HAP-1 (cell line): ENCODE measurements at regions not wholly inside any gene's neighbourhood (a gene's known extent, or its start where the extent isn't known, plus 50 kb on each side); places are given as distances from the start of the nearest gene placed in this dataset.

ENCODE experiments used
- DNase-seq, 2 experiments: peaks; one replicate each; pipeline ENCODE4 v3.0.0-alpha.2; 2016 to 2020; ENCODE audit warnings: low spot score in 2 of 2
- H3K27me3 ChIP-seq: fragments of 250-450 bp; sonication (Bioruptor Pico); 2 replicates; pipeline ENCODE4 v1.5.1; 2020; ENCODE audit warnings: low read depth, mild to moderate bottlenecking, moderate library complexity
- H3K36me3 ChIP-seq: fragments of 250-450 bp; sonication (Bioruptor Pico); replicated peaks from 2 replicates; pipeline ENCODE4 v1.5.1; 2020; ENCODE audit warnings: mild to moderate bottlenecking
- H3K4me1 ChIP-seq: fragments of 250-450 bp; sonication (Bioruptor Pico); 2 replicates; pipeline ENCODE4 v1.5.1; 2020; ENCODE audit warnings: mild to moderate bottlenecking
- H3K4me3 ChIP-seq: fragments of 250-450 bp; sonication (Bioruptor Pico); 2 replicates; pipeline ENCODE4 v1.5.1; 2020; ENCODE audit warnings: mild to moderate bottlenecking, moderate library complexity
- H3K9me3 ChIP-seq: fragments of 250-450 bp; sonication (Bioruptor Pico); 2 replicates; pipeline ENCODE4 v1.5.1; 2020; ENCODE audit warnings: mild to moderate bottlenecking, moderate library complexity
- in situ Hi-C: fragments of 300-500 bp; cut with MboI; formaldehyde crosslinking; loops from 3 replicates; pipeline ENCODE4 v1.14.3; 2020; ENCODE audit warnings: low sequenced_read_pairs, inconsistent platforms, mixed read lengths

DNA sequence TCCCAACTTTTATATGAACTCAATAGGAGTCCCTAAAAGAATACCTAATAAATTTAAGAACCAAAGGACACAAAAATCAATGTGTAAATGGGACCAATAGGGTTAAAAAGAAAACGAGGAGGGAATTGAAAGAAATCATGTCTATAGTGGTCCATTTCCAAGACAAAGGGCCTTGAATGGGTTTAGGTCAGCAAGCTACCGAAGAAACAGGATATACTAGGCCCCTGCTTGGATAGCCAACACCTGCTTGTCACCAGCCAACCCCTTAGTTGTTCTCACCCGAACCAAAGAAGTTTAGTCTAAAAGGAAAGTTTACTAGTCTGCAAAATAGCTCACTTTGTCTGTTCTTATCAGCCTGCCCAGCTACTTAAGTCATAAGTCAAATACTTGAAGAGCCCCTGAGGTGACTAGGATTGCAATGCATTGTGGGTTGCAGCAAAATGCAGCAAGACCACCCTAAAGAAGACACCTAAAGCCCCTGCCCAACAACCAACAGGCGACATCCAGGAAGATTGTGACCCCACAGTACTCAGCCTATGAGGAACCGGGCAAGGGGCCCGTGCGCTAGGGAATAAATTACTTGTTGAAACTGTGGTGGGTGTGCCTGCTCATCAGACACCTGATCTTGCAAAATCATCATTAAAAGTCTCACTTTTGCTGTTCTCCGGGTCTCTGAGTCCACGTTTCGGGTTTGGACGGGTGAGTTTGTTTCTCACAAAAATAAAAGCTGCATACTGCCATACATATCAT is 183.9 kb upstream of the PPP1R26 start:
- in situ Hi-C loops: no loop called here
- no peaks in the 10 kb centered on the region for H3K27me3 ChIP-seq
- no peak for DNase-seq
- H3K4me1 ChIP-seq: no peaks in the 10 kb centered on the region
- no peaks in the 10 kb centered on the region for H3K9me3 ChIP-seq
- H3K4me3 ChIP-seq: no peak overlapping the region
- H3K36me3 ChIP-seq: no peaks in the 10 kb centered on the region

DNA sequence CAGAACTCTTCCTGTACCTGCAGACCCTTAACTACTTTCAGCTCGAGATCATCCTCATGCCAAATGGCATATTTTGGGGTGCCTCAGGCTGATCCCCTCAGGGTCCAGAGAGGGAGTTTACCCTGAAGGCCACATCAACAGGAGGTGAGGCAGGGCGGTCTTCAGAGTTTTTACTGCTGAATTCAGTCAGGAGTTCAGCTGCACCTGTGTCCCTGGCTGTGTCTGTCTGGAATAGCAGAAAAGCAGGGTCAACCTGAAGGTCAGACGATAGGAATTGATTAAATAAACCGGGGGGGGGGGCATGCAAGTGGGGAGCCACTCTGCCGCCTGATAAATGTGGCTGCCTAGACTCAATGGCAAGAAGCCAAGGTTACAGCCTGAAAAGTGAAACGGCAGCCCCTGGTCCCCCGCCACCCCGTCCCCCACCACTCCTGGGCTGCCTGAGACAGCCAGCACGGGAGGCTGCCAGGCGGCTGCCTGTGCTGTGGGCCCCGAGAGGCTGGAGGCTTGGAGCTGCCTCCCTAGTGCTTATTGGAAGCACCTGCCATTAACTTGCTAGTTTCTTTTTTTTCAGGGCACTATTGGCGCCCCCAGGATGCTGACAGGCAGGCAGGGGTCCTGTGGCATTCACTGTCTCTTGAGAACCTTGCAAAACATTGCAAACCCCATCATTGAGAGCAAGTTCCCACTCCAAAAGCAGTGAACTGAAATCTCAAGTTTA is 182.7 kb upstream of the PPP1R26 start:
- no peaks in the 10 kb centered on the region for H3K9me3 ChIP-seq
- DNase-seq: no peak
- no peaks in the 10 kb centered on the region for H3K36me3 ChIP-seq
- H3K27me3 ChIP-seq: no peaks in the 10 kb centered on the region
- no peaks in the 10 kb centered on the region for H3K4me1 ChIP-seq
- no peak overlapping the region for H3K4me3 ChIP-seq
- in situ Hi-C loops: no loop called here

DNA sequence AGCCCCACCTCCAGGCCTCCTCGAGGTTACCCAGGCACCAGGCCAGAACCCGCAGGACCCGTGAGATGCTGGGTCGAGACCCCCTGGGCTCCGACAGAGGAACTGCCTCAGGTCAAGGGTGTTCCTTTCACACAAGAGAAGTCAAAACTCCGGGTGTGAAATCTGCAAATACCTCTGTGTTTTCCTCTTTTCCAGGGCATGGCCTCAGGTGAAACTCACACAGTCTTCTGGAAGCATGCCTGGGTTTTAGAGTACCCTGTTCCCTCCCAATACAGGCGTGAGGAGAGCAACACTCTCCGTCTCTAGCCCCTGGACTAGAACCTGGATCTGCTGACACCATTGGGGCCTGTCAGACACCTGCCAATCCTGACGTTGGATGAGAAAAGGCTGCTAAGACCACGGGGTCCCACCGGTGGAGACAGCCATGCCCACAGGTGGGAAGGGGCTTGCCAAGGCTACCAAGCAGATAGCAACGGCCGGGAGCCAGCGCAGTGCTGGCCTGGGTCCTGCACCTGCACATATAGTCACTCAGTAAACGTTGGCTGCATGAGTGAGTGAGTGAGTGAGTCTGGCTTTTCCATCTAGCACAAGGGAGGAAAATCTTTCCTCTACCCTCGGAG is 182.0 kb upstream of the PPP1R26 start:
- Histone ChIP-seq H3K36me3 (no peaks in the 10 kb centered on the region), H3K4me3 (no peak overlapping the region), H3K27me3 (no peaks in the 10 kb centered on the region), H3K4me1 (no peaks in the 10 kb centered on the region), H3K9me3 (no peaks in the 10 kb centered on the region)
- in situ Hi-C loops: no loop called here
- DNase-seq: no peak

- Histone ChIP-seq H3K4me1 (no peaks in the 10 kb centered on the region), H3K27me3 (no peaks in the 10 kb centered on the region), H3K4me3 (no peak overlapping the region), H3K36me3 (no peaks in the 10 kb centered on the region), H3K9me3 (no peaks in the 10 kb centered on the region)
- no peak for DNase-seq
- in situ Hi-C loops: no loop called here
Measured at GRCh38 chr9:135299239-135299590, 180.4 kb upstream of the PPP1R26 start.

DNA sequence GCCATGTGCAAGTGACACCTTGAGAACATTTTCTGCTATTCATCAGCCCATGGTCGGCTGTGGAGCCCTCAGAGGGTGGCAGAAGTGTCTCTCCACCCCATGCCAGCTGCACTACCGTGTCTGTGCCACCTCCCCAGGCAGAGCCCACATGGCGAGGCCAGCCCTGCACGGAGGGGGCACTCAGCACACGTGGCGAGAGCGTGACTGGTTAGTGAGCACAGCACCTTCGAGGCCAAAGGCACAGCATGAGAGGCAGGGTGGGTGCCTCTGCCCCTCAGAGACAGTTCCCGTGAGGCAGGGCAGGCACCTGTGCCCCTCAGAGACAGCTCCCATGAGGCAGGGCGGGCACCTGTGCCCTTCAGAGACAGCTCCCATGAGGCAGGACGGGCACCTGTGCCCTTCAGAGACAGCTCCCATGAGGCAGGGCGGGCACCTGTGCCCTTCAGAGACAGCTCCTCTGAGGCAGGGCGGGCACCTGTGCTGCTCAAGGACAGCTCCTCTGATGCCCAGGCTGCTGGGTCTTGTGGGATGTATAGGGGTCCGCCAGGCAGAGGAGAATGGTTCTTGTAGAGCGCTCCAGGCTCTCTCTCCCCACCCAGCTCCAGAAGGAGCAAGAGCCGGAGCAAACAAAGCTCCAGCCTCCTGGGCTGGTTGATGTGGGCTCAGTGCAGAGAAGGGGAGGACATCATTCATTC is 179.8 kb upstream of the PPP1R26 start:
- in situ Hi-C loops: no loop called here

GRCh38 chr9:135300346-135301141 is 179.0 kb upstream of the PPP1R26 start:
- no peak overlapping the region for H3K4me3 ChIP-seq
- H3K27me3 ChIP-seq: no peaks in the 10 kb centered on the region
- no peaks in the 10 kb centered on the region for H3K4me1 ChIP-seq
- no peaks in the 10 kb centered on the region for H3K36me3 ChIP-seq
- in situ Hi-C loops: no loop called here
- no peaks in the 10 kb centered on the region for H3K9me3 ChIP-seq
- no peak for DNase-seq

More for the DNA sequence above, 179.8 kb upstream of the PPP1R26 start:
- Histone ChIP-seq H3K27me3 (no peaks in the 10 kb centered on the region), H3K4me3 (no peak overlapping the region), H3K9me3 (no peaks in the 10 kb centered on the region), H3K4me1 (no peaks in the 10 kb centered on the region), H3K36me3 (no peaks in the 10 kb centered on the region)
- no peak for DNase-seq

DNA sequence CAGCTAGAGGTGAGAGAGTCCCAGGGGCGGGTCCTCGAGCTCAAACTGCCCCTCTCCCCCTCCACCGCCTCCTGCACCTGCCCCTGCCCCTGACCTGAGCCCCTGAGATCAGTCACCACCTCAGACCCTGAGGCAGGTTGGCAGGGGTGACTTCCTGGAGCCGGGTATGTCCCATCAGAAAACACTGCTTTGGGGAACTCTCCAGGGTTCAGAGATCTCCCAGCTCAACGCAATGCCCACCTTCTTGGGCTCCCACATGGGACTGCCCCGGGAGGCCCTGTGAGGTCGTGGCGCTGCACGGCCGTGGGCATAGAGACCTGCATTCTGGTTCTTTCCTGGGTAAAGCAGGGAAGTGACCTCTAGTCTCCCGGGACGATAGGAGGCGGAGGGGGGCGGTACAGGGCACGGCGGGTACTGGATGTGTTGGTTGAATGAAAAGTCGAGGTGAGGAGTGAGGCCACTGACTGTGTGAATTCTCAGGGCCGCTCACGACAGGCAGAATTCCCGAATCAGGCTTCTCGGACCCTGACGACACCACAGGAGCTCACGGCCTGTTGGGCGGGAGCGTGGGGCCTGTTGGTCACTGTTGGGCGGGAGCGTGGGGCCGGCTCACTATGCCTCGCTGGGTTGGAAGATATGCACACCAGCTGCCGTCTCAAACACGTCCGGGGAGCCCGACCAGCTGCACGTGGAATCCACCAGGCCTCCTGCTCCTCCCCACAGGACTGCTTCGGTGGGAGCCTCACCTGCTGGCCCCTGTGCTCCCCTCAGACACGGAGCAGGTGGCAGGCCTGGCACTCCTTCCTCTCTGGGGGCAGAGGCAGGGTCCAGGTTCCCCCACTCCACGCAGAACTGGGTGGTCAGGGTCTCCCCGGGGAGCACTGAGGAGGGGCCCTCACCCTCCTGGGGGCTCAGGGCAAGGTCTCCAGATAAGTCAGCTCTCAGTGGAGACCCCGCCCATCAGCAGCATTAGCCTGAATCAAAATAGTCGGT is 178.0 kb upstream of the PPP1R26 start:
- DNase-seq: no peak
- no peaks in the 10 kb centered on the region for H3K27me3 ChIP-seq
- no peaks in the 10 kb centered on the region for H3K9me3 ChIP-seq
- H3K36me3 ChIP-seq: no peaks in the 10 kb centered on the region
- in situ Hi-C loops: no loop called here
- no peak overlapping the region for H3K4me3 ChIP-seq
- H3K4me1 ChIP-seq: no peaks in the 10 kb centered on the region

DNA sequence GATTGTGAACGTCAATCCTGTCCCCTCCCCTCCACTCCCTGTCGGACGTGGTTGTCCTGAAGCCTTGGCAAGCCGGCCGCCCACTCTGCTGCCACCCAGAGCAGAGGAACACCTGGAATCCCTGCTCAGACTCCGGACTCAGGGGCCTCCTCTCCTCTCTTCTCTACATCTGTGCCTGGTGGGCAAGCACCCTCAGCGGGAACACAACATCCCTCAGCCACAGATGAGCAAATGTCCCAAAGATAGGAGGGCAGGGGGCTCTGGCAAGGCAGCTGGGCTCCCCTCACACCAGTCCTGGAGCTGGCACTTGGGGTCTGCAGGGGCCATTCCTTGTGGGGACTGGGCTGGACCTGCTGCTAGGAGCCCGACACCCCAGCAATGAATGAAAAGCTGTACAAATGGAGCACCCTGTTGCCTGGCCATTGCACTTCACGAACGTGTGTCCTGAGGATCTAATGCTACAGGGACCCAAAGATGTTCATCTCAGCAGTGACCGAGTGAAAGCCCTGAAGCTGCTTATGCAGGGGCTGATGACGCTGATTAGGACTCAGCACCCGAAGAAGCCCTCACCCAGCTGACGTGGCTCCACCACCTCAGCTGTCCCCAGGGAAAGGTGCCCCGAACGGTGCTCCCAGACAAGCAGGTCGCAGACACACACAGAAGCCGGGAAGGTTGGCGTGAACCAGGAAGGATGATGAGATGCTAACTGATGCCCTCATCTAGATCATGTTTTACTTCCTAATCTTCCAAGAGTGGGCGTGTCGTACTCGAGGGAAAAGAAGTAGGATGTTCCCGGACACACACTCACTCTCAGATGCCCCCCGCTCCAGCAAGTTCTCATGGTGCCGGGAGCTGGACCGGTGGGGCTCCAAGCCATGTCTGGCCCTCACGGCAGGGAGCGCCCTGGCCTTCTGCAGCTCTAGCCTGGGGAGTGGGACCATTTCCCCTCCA is 177.0 kb upstream of the PPP1R26 start:
- Histone ChIP-seq H3K4me3 (no peak overlapping the region), H3K9me3 (no peaks in the 10 kb centered on the region), H3K27me3 (no peaks in the 10 kb centered on the region), H3K4me1 (no peaks in the 10 kb centered on the region), H3K36me3 (no peaks in the 10 kb centered on the region)
- no peak for DNase-seq
- in situ Hi-C loops: no loop called here

GRCh38 chr9:135303280-135303647 is 176.3 kb upstream of the PPP1R26 start:
- H3K4me1 ChIP-seq: no peaks in the 10 kb centered on the region
- DNase-seq: no peak
- no peak overlapping the region for H3K4me3 ChIP-seq
- H3K9me3 ChIP-seq: no peaks in the 10 kb centered on the region
- H3K36me3 ChIP-seq: no peaks in the 10 kb centered on the region
- no peaks in the 10 kb centered on the region for H3K27me3 ChIP-seq
- in situ Hi-C loops: no loop called here

DNA sequence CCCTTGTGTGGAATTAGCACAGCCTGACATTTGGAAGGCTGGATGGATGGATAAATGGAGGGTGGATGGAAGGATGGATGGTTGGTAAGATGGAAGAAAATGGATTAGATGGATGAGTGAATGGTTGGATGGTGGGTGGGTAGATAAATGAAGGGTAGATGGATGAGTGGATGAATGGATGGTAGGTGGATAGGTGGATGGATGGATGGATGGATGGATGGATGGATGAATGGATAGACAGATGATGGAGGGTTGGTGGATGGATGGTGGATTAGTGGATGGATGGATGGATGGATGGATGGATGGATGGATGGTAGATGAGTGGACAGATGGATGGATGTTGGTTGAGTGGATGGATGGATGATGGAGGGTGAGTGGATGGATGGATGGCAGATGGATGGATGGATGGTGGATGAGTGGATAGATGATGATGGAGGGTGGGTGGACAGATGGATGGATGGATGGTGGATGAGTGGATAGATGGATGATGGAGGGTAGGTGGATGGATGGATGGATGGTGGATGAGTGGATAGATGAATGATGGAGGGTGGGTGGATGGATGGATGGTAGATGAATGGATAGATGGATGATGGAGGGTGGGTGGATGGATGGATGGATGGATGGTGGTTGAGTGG is 175.6 kb upstream of the PPP1R26 start:
- no peaks in the 10 kb centered on the region for H3K9me3 ChIP-seq
- H3K4me1 ChIP-seq: no peaks in the 10 kb centered on the region
- H3K4me3 ChIP-seq: no peak overlapping the region
- in situ Hi-C loops: no loop called here
- no peaks in the 10 kb centered on the region for H3K27me3 ChIP-seq
- DNase-seq: no peak
- no peaks in the 10 kb centered on the region for H3K36me3 ChIP-seq

DNA sequence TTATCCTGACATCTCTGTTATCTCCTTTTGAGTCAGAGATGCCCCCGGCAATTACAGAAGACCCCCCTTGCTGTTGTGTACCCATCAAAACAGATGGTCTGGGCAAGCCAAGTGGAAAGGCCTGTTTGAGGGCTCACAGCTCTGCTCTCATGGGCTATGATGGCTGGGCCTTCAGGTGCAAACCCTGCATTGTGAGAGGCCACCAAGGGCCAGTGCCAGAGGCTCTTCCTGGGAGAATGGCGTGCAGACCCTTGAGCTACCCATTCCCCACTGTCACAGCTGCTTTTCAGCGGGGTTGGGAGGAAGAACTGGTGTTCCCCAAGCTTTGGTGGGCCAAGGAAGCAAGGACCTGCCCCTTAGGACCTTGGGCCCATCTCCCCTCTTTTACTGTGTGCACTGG is 174.7 kb upstream of the PPP1R26 start:
- in situ Hi-C loops: no loop called here

More for the DNA sequence above, 174.7 kb upstream of the PPP1R26 start:
- DNase-seq: no peak
- no peaks in the 10 kb centered on the region for H3K4me1 ChIP-seq
- no peaks in the 10 kb centered on the region for H3K36me3 ChIP-seq
- no peaks in the 10 kb centered on the region for H3K27me3 ChIP-seq
- H3K9me3 ChIP-seq: no peaks in the 10 kb centered on the region
- no peak overlapping the region for H3K4me3 ChIP-seq
